Stomach (tissue), 4 donors: ENCODE measurements at regions not wholly inside any gene's neighbourhood (a gene's known extent, or its start where the extent isn't known, plus 50 kb on each side); places are given as distances from the start of the nearest gene placed in this dataset.

Experiments
- CTCF ChIP-seq, 7 experiments: fragments of 450-650 bp in 4 of 7; fragments of 200-600 bp in 3 of 7; sonication (generic) in 3 of 7; IDR thresholded peaks; one replicate each; pipeline ENCODE4 v1.5.1; 2016 to 2019; ENCODE audit warnings: antibody characterized with exemption in 7 of 7, control low read depth in 2 of 7, mild to moderate bottlenecking in 1 of 7
- POLR2AphosphoS5 ChIP-seq, 3 donors: sonication (generic); formaldehyde crosslinking; IDR thresholded peaks; one replicate each; pipeline ENCODE4 v1.6.1; 2016; ENCODE audit warnings: antibody characterized with exemption in 3 of 3

DNA sequence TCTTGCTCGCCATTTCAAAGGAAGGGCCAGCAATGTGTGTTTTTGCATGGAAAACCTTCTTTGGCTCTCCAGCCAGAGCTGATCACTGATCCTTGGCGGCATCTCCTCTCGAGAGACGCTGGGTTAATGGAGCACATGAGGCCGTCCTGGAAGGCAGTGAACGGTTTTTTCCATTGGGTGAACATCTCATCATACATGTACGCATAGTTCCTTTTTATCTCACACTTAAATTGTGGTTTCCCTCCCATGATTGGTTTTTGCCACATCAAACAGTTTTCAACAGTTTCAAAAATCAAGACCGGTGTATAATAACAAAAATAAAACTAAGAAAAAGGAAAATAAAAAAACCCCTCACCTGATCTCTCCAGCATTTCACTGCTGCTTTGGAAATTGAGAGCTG is 276.4 kb downstream of the TCF7L2 start:
- TF ChIP-seq CTCF (IDR thresholded peaks at IDR 0.05) (no peak), POLR2AphosphoS5 (IDR thresholded peaks at IDR 0.05) (no peak)
